GM13976 (cell line): ENCODE measurements at regions not wholly inside any gene's neighbourhood (a gene's known extent, or its start where the extent isn't known, plus 50 kb on each side); places are given as distances from the start of the nearest gene placed in this dataset.

Source experiments
- DNase-seq: peaks from one replicate; pipeline ENCODE4 v3.0.0; 2012; ENCODE audit warnings: low spot score
- CTCF ChIP-seq: IDR thresholded peaks from 2 replicates; pipeline ENCODE4 v1.5.1; 2012; ENCODE audit warnings: borderline replicate concordance, mild to moderate bottlenecking; ENCODE audit not compliant: insufficient read depth; ENCODE audit errors: extremely low read depth, missing control alignments, control extremely low read depth
- in situ Hi-C: fragments of 300-500 bp; cut with MboI; formaldehyde crosslinking; loops from one replicate; pipeline ENCODE4 v1.12.0; 2022; ENCODE audit warnings: low sequenced_read_pairs, mixed read lengths, inconsistent platforms; ENCODE audit not compliant: unreplicated experiment

GRCh38 chr2:239700686-239701345 lies 300.0 kb upstream of the HDAC4 start:
- in situ Hi-C loops = no loop called here
- no peak for TF ChIP-seq CTCF
- no peak for DNase-seq

GRCh38 chr2:239697399-239698164 lies 296.8 kb upstream of the HDAC4 start:
- in situ Hi-C loops = no loop called here
- TF ChIP-seq CTCF = no peak
- no peak for DNase-seq

GRCh38 chr2:239696559-239697207 lies 295.9 kb upstream of the HDAC4 start:
- no peak for DNase-seq
- in situ Hi-C loops = no loop called here
- TF ChIP-seq CTCF = no peak

GRCh38 chr2:239695728-239696240 lies 295.0 kb upstream of the HDAC4 start:
- in situ Hi-C loops = no loop called here
- TF ChIP-seq CTCF = no peak
- DNase-seq = no peak

- in situ Hi-C loops = no loop called here
Observed at GRCh38 chr2:239695106-239695727, 294.4 kb upstream of the HDAC4 start.

GRCh38 chr2:239694487-239694886 lies 293.7 kb upstream of the HDAC4 start:
- TF ChIP-seq CTCF = no peak
- in situ Hi-C loops = no loop called here
- no peak for DNase-seq

More at GRCh38 chr2:239695106-239695727, 294.4 kb upstream of the HDAC4 start:
- no peak for TF ChIP-seq CTCF
- no peak for DNase-seq
